HL-60 (cell line): ENCODE measurements at regions not wholly inside any gene's neighbourhood (a gene's known extent, or its start where the extent isn't known, plus 50 kb on each side); places are given as distances from the start of the nearest gene placed in this dataset.

Source experiments
- POLR2AphosphoS5 ChIP-seq: IDR thresholded peaks from 2 replicates; pipeline ENCODE4 v1.6.1; 2012; ENCODE audit warnings: low read depth
- TF ChIP-seq, protein P1 (sequence below): IDR thresholded peaks from one replicate; pipeline ENCODE4 v1.5.1; 2011; ENCODE audit warnings: low read length, control low read depth, inconsistent platforms; ENCODE audit not compliant: insufficient read depth

GRCh38 chr2:143964891-143965290 is 555.0 kb downstream of the ZEB2 start:
- TF ChIP-seq POLR2AphosphoS5, result no peak
- TF ChIP-seq, protein P1, sequence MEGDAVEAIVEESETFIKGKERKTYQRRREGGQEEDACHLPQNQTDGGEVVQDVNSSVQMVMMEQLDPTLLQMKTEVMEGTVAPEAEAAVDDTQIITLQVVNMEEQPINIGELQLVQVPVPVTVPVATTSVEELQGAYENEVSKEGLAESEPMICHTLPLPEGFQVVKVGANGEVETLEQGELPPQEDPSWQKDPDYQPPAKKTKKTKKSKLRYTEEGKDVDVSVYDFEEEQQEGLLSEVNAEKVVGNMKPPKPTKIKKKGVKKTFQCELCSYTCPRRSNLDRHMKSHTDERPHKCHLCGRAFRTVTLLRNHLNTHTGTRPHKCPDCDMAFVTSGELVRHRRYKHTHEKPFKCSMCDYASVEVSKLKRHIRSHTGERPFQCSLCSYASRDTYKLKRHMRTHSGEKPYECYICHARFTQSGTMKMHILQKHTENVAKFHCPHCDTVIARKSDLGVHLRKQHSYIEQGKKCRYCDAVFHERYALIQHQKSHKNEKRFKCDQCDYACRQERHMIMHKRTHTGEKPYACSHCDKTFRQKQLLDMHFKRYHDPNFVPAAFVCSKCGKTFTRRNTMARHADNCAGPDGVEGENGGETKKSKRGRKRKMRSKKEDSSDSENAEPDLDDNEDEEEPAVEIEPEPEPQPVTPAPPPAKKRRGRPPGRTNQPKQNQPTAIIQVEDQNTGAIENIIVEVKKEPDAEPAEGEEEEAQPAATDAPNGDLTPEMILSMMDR, result no peak
